ENCODE measurements at regions not wholly inside any gene's neighbourhood (a gene's known extent, or its start where the extent isn't known, plus 50 kb on each side); places are given as distances from the start of the nearest gene placed in this dataset.

DNA sequence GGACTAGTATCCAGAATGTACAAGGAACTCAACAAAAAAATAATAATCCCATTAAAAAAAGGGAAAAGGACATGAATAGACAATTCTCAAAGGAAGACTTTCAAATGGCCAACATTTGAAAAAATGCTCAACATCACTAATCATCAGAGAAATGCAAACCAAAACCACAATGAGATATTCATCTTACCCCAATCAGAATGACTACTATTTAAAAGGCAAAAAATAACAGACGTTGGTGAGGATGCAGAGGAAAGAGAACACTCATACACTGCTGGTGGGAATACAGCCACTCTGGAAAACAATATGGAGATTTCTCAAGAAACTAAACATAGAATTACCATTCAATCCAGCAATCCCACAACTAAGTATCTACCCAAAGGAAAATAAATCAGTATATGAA, 133.1 kb downstream of the KDR start:
- DNase-seq (ENCODE audit: low read depth in 3 of 3): no peak

DNA sequence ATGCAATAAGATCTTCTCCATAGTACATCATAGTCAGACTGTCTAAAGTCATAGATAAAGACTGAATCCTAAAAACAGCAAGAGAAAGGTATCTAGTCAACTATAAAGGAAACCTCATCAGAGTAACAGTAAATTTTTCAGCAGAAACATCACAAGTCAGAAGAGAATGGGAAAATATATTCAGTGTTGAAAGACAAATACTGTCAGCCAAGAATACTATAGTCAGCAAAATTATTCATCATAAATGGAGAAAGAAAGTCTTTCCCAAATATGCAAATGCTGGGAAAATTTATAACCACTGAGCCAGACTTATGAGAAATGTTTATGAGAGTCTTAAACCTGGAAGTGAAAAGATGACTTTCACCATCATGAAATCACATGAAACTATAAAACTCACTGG, 136.7 kb downstream of the KDR start:
- DNase-seq (ENCODE audit: low read depth in 3 of 3): no peak

DNA sequence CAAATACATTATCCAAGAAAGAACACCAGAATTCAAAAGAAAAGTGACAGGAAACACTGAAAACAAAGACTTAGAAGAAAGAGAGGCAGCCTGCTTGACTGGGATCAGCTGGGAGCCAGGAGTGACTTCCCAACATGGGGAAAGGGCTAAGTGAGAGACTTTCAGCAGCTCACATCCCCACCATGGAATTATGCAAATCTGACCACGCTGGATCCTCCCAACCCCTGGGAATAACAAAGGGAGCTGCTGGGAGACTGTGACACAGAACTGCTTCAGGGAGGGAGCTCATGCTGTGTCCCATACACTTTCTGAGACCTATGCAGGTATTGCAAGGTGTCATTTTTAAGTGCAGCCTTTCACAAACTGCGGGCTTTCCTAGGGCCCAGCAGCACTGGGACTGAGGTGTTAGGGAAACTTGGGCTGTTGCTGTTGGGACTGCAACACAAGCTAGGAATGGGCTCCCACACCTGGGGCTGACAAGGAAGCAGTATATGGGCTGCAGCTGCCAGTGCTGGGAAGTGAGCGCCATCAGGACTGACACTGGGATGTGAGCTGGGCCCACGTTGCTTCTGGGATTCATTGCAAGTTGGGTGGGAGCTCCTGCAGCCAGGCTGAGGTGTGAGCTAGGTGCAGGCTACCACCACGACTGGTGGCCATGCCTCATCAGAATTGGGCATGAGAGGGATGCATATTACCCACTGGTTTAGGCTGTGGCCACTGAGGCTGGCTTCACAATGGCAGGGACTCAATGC, 139.1 kb downstream of the KDR start:
- no peak for DNase-seq (ENCODE audit: low read depth in 3 of 3)

DNA sequence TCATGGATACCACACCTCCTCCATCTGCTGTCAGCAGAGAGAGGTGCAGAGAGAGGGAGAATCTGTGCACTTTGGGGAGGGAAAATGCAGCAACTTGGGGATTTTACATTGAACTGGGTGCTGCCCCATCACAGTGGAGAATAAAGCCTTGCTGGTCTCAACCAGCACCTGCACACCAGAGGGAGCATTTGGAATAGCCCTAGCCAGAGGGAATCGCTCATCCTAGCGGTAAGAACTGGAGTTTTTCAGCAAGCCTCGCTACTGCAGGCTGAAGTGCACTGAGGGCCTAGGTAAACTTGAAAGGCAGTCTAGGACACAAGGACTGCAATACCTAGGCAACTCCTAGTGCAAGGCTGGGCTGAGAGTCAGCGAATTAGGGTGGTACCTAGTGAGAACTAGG, 148.7 kb downstream of the KDR start:
- no peak for DNase-seq (ENCODE audit: low read depth in 3 of 3)

DNA sequence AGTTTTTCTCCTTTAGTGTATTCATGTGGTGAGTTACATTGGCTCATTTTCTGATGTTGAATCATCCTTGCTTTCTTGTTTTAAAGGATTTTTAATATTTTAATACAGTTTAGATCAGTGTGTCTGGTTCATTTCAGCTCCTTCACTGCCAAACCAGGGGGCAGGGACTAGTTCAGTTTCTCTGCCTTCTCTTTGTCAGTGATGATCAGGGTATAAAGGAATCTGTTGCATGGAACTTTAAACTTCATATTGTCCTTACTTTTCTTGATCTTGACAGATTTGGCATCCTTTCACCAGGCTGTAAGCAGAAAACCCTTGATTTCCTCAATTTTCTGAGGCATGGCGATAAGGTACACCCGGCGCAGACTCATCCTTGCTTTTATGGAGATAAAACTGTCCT, 149.4 kb downstream of the KDR start:
- no peak for DNase-seq (ENCODE audit: low read depth in 3 of 3)

DNA sequence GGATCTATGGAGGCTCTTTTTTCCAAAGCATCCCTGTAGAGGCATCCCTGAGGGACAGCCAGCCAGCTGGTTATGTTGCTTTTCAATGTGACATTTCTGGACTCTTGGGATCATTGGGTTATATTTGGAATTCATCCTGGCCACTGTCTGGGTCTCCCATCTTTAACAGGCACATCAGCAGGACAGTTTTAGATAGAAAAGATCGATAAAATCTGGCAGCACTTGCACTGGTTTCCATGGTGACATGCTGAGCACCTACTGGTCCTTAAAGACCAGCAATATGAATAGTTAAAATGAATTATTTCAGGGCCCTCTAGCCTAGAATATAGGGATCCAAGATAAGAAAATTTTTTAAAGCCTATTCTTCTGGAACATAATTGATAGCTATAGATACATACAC, 151.6 kb downstream of the KDR start:
- no peak for DNase-seq (ENCODE audit: low read depth in 3 of 3)

DNA sequence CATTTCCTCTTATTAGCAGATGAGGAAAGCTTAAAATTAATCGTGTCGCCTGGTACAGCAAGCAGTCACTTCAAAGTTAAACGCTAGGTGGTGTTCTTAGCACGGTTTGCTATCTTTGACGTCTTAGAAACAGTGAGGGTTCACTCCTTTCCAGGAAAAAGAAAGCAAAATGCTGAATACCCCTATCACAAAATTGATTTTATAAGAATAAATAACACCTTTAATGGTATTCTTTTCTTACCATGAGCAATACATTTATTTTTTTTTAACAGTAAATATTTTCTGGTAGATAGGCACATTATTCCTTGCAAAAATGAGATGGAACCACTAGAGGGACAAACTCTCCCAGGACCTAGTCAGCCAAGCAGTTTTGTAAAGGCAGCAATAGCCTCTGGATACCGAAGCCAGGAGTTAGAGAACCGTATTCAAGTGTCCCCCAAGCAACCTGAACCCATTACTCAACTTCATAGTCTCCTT, 153.9 kb downstream of the KDR start:
- no peak for DNase-seq (ENCODE audit: low read depth in 3 of 3)

DNA sequence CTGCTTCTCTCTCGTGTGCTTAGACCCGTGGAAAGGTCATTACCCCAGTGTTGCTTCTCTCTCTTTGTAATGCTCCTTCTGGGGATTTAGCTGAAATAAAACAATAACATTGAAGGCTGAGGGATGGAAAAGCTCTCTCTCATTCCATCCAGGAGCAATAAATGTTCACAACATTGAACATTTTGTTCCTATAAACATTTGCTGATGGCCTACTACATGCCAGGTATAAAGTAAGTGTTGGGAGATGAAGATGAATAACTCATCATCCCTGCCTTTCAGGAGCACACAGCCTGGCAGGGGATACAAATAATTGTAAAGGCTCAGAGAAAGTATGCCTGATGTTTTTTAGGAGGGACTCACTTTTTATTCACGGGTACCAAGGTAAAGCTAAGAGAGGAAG, 158.1 kb downstream of the KDR start:
- DNase-seq (ENCODE audit: low read depth in 3 of 3): no peak

DNA sequence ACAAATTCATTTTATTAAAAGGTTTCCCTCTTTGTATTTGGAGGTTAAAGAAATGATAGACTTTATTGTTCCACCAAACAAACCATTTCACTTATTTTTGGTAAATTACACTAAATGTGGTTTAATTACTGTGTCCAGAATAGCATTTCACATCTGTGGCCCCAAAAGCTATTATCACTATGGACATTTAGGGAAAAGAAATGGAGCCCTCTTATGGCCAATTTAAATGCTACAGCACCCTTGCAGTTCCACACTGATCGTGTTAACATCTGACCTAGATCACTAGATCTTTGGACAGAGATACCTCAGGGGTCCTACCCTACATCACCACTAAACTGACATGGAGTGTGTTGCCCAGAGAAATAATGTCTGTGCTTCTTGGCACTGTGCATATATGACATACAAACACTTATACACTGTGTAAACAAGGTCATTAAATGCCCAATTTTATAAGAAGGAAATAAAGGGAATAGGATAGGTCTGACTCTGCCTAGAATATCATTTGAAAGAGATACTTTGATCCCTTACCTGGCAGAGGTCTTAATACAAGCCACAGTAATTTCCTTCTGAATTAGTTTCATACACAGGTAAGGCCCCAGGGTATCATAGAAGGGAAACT, 163.9 kb downstream of the KDR start:
- no peak for DNase-seq (ENCODE audit: low read depth in 3 of 3)

DNA sequence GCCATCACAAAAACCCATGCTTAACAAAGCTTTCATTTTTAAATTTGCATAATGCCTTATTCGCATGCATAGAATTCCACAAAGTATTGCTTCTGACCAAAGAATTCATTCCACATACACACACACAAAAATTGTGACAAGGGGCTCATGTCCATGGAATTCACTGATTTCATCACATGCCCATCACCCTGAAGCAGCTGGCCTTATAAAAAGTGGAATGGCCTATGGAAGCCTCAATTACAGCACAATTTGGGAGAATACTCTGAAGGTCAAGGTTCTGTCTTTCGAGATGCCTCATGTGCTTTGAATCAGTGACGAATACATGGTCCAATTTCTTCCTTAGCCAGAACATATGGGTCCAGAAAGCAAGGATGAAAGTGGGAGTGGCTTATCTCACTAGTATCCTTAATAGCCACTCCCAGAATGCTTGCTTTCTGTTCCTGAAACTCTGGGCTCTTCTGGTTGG, 165.7 kb downstream of the KDR start:
- no peak for DNase-seq (ENCODE audit: low read depth in 3 of 3)

DNA sequence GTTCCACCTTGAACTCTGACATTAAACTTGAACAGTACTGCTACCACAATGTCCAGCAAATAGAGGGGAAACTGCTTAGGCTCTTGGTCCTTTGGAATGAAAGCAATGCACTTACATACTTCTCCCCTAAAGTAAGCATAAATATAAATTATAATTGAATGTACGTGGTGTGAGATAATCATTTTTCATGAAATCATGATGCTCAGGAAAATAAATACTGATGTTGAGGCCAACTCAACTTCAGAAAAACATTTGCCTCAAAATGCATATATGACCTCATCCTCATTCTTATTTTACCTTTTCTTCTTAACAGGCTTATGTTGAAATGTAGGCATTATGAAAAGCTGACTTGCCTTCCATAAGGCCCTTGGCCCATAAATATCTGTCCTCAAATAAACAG, 166.3 kb downstream of the KDR start:
- DNase-seq (ENCODE audit: low read depth in 3 of 3): no peak

DNA sequence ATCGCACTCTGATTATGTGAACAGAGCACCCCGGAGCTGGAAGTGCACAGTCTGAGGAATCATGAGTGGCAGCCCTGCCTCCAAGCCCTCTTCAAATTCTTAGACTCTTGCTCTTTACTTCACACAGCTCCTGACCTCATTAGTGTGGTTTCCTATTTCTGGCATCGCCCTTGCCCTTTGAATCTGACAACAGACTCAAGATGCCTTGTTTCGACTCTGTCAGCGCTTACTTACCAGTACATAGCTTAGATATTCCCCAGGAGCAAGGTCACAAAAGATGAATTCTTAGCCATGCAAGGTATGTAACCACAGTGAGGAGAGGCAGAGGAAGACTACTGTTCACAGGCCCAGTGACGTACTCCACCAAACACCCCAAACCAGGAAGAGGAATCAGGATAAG, 167.2 kb downstream of the KDR start:
- DNase-seq (ENCODE audit: low read depth in 3 of 3): no peak

DNA sequence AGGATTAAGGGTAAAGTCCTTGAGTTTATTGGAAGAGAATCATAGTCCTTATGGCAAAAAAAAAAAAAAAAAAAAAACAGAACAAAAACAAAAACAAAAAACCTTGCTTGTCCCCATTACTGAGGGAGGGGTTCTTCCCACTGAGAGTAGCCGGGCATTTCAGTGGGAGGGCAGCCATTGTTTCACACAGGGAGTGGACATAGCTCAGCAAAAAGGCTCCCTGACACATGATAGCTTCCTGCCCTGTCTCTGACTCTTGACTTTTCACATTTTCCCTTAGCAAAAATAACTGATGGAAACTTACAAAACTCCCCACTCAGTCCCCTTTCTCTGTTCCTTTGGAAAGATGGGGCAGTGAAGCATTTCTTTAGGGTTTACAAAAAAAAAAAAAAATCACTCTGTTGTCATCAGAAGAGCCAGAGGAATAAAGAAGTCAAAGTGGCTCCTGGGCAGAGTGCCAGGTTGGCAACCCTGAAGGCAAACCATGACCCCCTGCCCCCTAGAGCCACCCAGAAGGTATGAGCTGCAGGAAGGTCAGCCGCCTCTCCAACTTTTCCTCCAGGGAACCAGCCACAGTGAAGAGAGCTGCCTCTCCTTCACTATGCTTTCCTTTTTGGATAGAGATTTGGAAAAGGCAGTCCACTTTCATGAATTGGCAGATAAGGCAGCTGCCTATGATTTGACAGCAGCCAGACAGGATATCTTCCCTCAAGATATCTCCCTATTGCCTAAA, 170.6 kb downstream of the KDR start:
- no peak for DNase-seq (ENCODE audit: low read depth in 3 of 3)

DNA sequence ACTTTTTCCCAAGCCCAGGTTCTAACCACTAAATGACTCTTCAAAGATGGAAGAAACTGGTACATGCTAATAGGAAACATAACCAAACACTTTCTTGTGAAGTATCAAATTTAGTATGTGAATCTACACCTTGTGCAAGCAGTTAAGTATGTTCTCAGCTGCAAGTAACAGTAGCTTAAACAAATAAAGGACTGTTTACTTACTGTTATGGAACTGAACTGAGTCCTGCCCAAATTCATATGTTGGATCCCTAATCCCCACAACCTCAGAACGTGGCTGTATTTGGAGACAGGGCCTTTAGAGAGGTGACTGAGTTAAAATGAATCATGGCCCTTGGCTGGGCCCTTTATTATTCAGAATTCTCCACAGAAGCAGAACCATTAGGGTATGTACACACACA, 178.7 kb downstream of the KDR start:
- no peak for DNase-seq (ENCODE audit: low read depth in 3 of 3)

DNA sequence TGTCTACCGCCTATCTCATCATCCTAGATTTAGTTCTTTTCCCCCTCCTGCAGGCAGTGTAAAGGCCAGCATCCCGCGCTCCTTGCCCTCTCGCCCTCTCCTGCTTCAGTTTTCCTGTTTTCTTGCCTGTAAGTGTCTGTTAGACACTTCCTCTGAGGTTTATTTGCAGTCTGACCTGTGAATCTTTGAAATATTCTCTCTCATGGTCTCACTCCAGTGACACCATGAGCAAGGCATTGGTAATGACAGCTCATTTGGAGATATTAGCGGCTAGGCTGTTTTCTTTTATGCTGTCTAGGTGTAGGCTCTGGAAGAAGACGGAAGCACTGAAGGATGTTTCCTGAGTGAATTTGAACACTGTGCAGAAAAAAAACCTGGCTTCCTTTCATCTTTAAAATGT, 179.6 kb downstream of the KDR start:
- DNase-seq (ENCODE audit: low read depth in 3 of 3): no peak

DNA sequence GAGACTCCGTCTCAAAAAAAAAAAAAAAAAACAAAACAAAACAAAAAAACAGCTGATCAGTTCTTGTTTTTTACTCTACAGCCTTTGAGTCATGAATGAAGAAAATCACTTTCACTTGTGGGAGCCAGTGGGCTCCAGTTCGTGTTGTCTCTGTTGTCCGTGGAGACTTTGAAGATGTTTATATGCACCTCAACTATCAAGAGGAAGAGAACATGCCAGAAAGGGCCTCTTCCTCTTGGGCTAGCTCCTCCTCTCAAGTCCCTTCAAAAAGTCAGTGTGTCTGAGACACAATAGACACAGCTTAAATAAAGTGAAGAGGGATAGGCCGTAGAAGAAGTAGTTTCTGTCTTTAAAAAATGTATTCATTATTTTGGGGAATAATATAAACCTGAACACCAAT, 182.7 kb downstream of the KDR start:
- peak in 1 of 3 experiments; percentile 13 for DNase-seq (ENCODE audit: low read depth in 3 of 3)

DNA sequence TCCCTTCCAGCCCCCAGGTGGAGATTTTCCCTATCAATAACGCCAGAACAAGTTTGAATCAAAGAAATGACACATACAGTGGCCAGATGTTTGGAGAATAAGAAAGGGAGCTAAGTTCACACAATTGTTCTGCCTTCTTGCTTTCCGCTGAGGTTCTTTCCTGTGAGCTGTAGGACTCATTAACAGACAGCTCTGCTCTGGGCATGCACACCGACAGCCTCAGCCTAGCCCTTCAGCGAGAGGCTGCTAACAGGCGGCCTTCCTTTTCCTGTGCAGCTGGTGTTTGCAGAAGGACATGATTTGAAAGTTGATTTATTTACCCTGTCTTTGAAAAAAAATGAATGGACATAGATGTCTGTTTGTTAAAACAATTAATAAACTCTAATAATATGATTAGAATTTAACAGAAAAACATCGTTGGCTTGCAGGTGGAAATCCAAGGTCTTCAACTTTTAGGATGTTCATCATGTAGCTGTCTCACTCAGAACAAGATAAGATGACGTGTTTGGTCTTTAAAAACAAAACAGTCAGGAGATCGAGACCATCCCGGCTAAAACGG, 183.3 kb downstream of the KDR start:
- DNase-seq (ENCODE audit: low read depth in 3 of 3): no peak

DNA sequence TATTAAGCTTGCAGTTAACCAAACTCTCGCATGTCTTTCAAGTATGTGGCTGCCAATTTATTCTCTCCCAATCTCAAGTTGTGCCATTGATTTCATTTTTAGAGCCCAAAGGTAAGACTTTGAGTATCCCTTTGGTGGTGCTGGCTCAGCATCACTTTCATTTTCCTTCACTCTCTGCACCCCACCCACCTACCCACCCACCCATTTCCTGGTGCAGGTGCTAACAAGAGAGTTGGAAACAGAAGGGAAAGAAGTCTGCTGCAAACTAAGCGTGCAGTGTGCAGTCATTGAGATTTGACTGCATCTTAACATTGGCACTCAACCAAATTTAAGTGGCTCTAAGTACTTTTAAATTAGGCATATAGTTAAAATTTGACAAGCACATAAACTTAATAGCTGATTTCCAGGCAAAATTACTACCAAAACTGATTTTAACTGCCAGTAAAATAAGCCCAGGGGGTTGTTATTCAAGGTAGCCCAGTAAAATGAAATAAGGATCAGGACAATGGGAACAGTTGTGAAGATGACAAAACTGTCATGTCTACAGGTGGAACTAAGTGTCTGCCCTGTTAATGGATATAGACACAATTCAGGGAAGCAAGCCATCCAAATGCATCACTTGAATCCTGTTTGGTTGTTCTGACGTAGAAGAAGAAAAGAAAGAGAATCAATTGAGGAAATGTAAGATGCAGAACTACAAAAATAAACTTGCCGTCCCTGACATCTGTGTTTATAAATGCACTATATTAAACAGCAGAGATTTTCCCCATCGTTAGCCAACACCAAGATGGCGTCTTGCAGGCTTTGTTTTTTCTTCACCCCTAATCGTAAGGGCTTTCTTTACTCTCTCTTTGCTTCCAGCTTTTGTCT, 184.2 kb downstream of the KDR start:
- peak; percentile 4 to 40 (median 21) for DNase-seq (ENCODE audit: low read depth in 3 of 3)

DNA sequence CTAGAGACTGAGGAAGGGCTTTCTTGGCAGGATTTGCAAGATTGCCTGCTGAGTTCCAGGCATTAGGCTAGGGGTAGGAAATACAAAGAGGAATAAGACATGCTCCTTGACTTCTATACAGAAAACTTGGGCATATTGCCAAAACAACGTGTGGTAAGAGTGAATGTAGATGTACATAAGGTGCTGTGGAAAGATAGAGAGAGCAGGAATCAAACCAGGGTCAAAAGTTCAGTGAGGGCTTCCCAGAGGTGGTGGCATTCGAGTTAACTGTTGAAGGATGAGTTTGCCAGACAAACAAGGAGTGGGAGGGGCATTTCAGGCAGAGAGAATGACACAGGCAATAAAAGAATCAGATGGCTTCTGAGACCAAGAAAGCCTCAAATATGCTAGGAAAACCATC, 187.9 kb downstream of the KDR start:
- DNase-seq (ENCODE audit: low read depth in 3 of 3): no peak

DNA sequence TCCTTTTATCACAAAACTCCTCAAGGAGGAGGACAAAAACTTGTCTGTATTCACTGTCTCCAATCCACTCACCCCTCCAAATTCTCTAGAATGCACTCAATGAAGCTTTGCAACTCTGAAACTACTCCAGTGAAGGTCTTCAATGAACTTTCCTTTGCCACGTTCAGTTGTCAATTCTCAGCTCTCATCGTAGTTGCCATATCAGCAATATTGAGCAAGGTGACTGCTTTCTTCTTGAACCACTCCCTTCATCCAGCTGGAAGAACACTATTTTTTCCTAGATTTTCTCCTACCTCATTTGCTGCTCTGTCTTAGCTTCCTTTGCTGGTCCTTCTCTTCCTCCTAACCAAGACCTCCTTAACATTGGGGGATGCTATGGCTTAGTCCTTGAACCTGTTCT, 191.8 kb downstream of the KDR start:
- DNase-seq (ENCODE audit: low read depth in 3 of 3): no peak

DNA sequence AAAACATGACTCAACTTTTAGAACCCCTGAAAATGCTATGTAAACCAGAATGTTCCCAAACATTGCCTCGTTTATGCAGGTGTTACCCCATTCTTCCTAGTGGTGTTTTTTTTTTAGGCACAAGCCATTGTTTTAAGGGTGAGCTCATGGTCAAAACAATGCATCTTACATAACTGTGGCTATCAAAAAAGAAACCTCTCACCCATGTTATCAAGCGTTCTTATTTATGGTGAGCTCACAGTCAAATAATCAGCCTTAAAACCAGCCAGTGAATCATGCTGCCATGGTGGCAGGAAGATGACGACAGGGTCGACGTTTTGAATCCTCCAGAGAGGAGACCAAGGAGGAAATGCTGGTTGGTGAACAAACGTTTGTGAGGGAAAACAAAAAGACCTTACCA, 195.2 kb downstream of the KDR start:
- no peak for DNase-seq (ENCODE audit: low read depth in 3 of 3)

DNA sequence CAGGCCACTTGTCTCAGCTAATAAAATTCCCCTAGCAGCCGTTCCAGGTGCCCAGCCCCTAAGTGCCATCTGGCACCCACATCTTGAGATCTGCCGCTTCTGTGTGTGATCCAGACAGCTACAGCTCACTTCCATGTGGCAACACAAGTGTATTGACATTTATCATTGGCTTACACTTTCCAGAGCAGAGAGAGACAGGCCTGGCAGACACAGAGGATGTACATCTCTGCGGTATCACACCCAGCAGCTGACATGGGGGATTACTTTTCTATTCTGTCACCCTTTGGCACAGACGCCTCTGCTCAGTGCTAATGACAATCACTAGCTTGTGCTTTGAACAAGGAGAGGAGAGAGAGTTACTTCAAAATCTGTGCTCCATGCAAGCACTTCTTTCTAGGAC, 195.9 kb downstream of the KDR start:
- no peak for DNase-seq (ENCODE audit: low read depth in 3 of 3)
